PC-9 (cell line): ENCODE measurements at regions not wholly inside any gene's neighbourhood (a gene's known extent, or its start where the extent isn't known, plus 50 kb on each side); places are given as distances from the start of the nearest gene placed in this dataset.

Experiments used
- BruUV-seq: library from RNA; stranded (reverse); fragments of 400-500 nt; replicated peaks from 2 replicates; lab custom pipeline; 2021; lab: Mats Ljungman, UMichigan
- CTCF ChIA-PET: fragments of 300-600 bp; sonication (Branson Sonifier 250); formaldehyde crosslinking; loops from one replicate; lab custom pipeline; 2022; ENCODE audit warnings: antibody characterized with exemption; lab: Charles Lee
- POLR2A ChIA-PET: fragments of 300-600 bp; sonication (Branson Sonifier 250); formaldehyde crosslinking; loops from one replicate; lab custom pipeline; 2022; ENCODE audit warnings: antibody characterized with exemption; ENCODE audit not compliant: unreplicated experiment; lab: Charles Lee
- DNase-seq, 2 experiments: peaks; one replicate each; pipeline versions ENCODE4 v3.0.0 to v3.0.0-alpha.2; 2015 to 2022; ENCODE audit warnings: mixed read lengths in 1 of 2
- H2AFZ ChIP-seq: fragments of 200-600 bp; sonication (generic); 2 replicates; pipeline ENCODE4 v1.8.1; 2017; ENCODE audit warnings: antibody characterized with exemption
- H3F3A ChIP-seq: fragments of 200-600 bp; sonication (generic); 2 replicates; pipeline ENCODE4 v1.8.1; 2017; ENCODE audit warnings: antibody characterized with exemption, mild to moderate bottlenecking, low read depth; ENCODE audit not compliant: insufficient read depth
- H3K27ac ChIP-seq: fragments of 200-600 bp; sonication (generic); 2 replicates; pipeline ENCODE4 v1.6.1; 2016; ENCODE audit warnings: mixed run types
- H3K27me3 ChIP-seq: fragments of 200-600 bp; sonication (generic); 2 replicates; pipeline ENCODE4 v1.6.1; 2016; ENCODE audit warnings: low read depth, mixed run types; ENCODE audit not compliant: insufficient read depth
- H3K36me3 ChIP-seq: fragments of 200-600 bp; sonication (generic); 2 replicates; pipeline ENCODE4 v1.6.1; 2016; ENCODE audit warnings: low read depth, mixed run types
- H3K4me1 ChIP-seq: fragments of 200-600 bp; sonication (generic); replicated peaks from 2 replicates; pipeline ENCODE4 v1.6.1; 2016; ENCODE audit warnings: mixed run types; ENCODE audit not compliant: insufficient read depth
- H3K4me2 ChIP-seq: fragments of 200-600 bp; sonication (generic); 2 replicates; pipeline ENCODE4 v1.6.1; 2017; ENCODE audit warnings: mixed run types
- H3K4me3 ChIP-seq: fragments of 200-600 bp; sonication (generic); 2 replicates; pipeline ENCODE4 v1.6.1; 2016; ENCODE audit warnings: mixed run types
- H3K79me2 ChIP-seq: fragments of 200-600 bp; sonication (generic); 2 replicates; pipeline ENCODE4 v1.6.1; 2017; ENCODE audit warnings: low read depth, mixed run types
- H3K9me2 ChIP-seq: fragments of 200-600 bp; sonication (generic); 2 replicates; pipeline ENCODE4 v1.8.1; 2017; ENCODE audit warnings: mild to moderate bottlenecking; ENCODE audit not compliant: insufficient read depth
- H3K9me3 ChIP-seq: fragments of 200-600 bp; sonication (generic); 2 replicates; pipeline ENCODE4 v1.8.1; 2016; ENCODE audit warnings: low read depth; ENCODE audit not compliant: insufficient read depth
- H4K20me1 ChIP-seq: fragments of 200-600 bp; sonication (generic); 2 replicates; pipeline ENCODE4 v1.8.1; 2017; ENCODE audit not compliant: insufficient read depth
- CTCF ChIP-seq: fragments of 200-600 bp; sonication (generic); conservative IDR thresholded peaks from 2 replicates; pipeline ENCODE4 v1.6.1; 2017; ENCODE audit warnings: mixed run types, antibody characterized with exemption, mild to moderate bottlenecking, moderate library complexity
- EZH2 ChIP-seq: fragments of 200-600 bp; sonication (generic); IDR thresholded peaks from 2 replicates; pipeline ENCODE4 v1.8.0; 2017; ENCODE audit warnings: antibody characterized with exemption, low read depth
- intact Hi-C: fragments of 100-400 bp; cut with micrococcal nuclease; formaldehyde crosslinking; loops from one replicate; pipeline ENCODE4 v1.10.0; 2022; ENCODE audit not compliant: unreplicated experiment

- intact Hi-C loops, result no loop called here
- Histone ChIP-seq H3K4me3 (no peak overlapping the region), H3K4me1 (no peaks in the 10 kb centered on the region), H3K27me3 (no peaks in the 10 kb centered on the region), H3K9me3 (no peaks in the 10 kb centered on the region), H3K27ac (no peak overlapping the region), H3K79me2 (no peaks in the 10 kb centered on the region), H3K9me2 (no peaks in the 10 kb centered on the region), H3F3A (no peaks in the 10 kb centered on the region), H3K36me3 (no peaks in the 10 kb centered on the region), H2AFZ (no peak overlapping the region), H4K20me1 (no peaks in the 10 kb centered on the region), H3K4me2 (no peak overlapping the region)
- no peak for DNase-seq
- no TSS peak for BruUV-seq
- ChIA-PET POLR2A (no interaction called here), CTCF (no interaction called here)
- TF ChIP-seq CTCF (no peak), EZH2 (no peak)
Measured at GRCh38 chr4:161160718-161161117, 1003.1 kb downstream of the FSTL5 start.

GRCh38 chr4:161148051-161148450 lies 1015.7 kb downstream of the FSTL5 start:
- no peaks in the 10 kb centered on the region for H4K20me1 ChIP-seq
- DNase-seq, result no peak
- H3F3A ChIP-seq, result no peaks in the 10 kb centered on the region
- intact Hi-C loops, result no loop called here
- no peaks in the 10 kb centered on the region for H3K79me2 ChIP-seq
- POLR2A ChIA-PET, result no interaction called here
- H3K4me3 ChIP-seq, result no peak overlapping the region
- CTCF ChIA-PET, result no interaction called here
- H3K27ac ChIP-seq, result no peak overlapping the region
- H3K4me1 ChIP-seq, result no peaks in the 10 kb centered on the region
- no peak overlapping the region for H2AFZ ChIP-seq
- no peak for TF ChIP-seq CTCF
- no peak for TF ChIP-seq EZH2
- H3K9me2 ChIP-seq, result no peaks in the 10 kb centered on the region
- H3K9me3 ChIP-seq, result no peaks in the 10 kb centered on the region
- H3K27me3 ChIP-seq, result no peaks in the 10 kb centered on the region
- no peak overlapping the region for H3K4me2 ChIP-seq
- BruUV-seq, result no TSS peak
- H3K36me3 ChIP-seq, result no peaks in the 10 kb centered on the region

- Histone ChIP-seq H3K27me3 (no peaks in the 10 kb centered on the region), H3K27ac (no peak overlapping the region), H3K9me2 (no peaks in the 10 kb centered on the region), H3K9me3 (no peaks in the 10 kb centered on the region), H3K4me1 (no peaks in the 10 kb centered on the region), H3K4me2 (no peak overlapping the region), H2AFZ (no peak overlapping the region), H3K36me3 (no peaks in the 10 kb centered on the region), H3K79me2 (no peaks in the 10 kb centered on the region), H3F3A (no peaks in the 10 kb centered on the region), H4K20me1 (no peaks in the 10 kb centered on the region), H3K4me3 (no peak overlapping the region)
- DNase-seq, result no peak
- no peak for TF ChIP-seq EZH2
- no peak for TF ChIP-seq CTCF
- intact Hi-C loops, result no loop called here
- no TSS peak for BruUV-seq
- CTCF ChIA-PET, result no interaction called here
- POLR2A ChIA-PET, result no interaction called here
Measured at GRCh38 chr4:161143375-161143774, 1020.4 kb downstream of the FSTL5 start.
